Heart left ventricle (tissue), 13 donors: ENCODE measurements at regions not wholly inside any gene's neighbourhood (a gene's known extent, or its start where the extent isn't known, plus 50 kb on each side); places are given as distances from the start of the nearest gene placed in this dataset.
"Not testable (repeated sequence)": the region's sequence is repeated elsewhere in the genome, so short reads cannot be mapped to it uniquely, and the experiment has no call there.

Experiments used
- POLR2A ChIP-seq, 2 donors: fragments of 450-650 bp; IDR thresholded peaks; one replicate each; pipeline ENCODE4 v1.6.1; 2017; ENCODE audit warnings: antibody characterized with exemption in 2 of 2, mild to moderate bottlenecking in 2 of 2, moderate library complexity in 2 of 2
- TF ChIP-seq, protein P1 (sequence below), 12 donors: fragments of 200-600 bp; sonication (generic) in 4 of 12; IDR thresholded peaks; one replicate each; pipeline versions ENCODE4 v1.5.0 to v1.8.0; 2018 to 2022; ENCODE audit warnings: antibody characterized with exemption in 12 of 12, mild to moderate bottlenecking in 5 of 12
- donor health status: ischemic (EF 13 %, LVEDD 7.1; RV severe dilation, severe dysfunction).
- donor health status: DM: no; HTN: yes; CAD: no.
- donor health status: DM: no; HTN: no; CAD: no.
- donor health status: ischemic (EF 25% LVEDD 6.9; RV normal size, moderate dysfunction).
- donor health status: ischemic (EF 25% LVEDD 5.7; RV mildly dilated, moderate dysfunction).
- donor health status: ischemic (EF 35%, LVEDD 5.7; RV mildly dilated, moderate dysfunction).
- donor health status: nonischemic (EF 11% LVEDD 7.7; RV severe dilation, severe dysfunction).
- donor health status: DM: yes; HTN: yes; CAD: no.
- donor health status: PGD.
- donor health status: ischemic (EF 29% LVEDD 5.4; RV normal size, mild dysfunction).
- donor health status: nonischemic (EF 23%, LVEDD 6.1; RV moderate dilation, normal function).

GRCh38 chr5:130817598-130818384 is 347.3 kb downstream of the HINT1 start:
- not testable (repeated sequence) for TF ChIP-seq POLR2A (IDR thresholded peaks at IDR 0.05)
- TF ChIP-seq, protein P1, sequence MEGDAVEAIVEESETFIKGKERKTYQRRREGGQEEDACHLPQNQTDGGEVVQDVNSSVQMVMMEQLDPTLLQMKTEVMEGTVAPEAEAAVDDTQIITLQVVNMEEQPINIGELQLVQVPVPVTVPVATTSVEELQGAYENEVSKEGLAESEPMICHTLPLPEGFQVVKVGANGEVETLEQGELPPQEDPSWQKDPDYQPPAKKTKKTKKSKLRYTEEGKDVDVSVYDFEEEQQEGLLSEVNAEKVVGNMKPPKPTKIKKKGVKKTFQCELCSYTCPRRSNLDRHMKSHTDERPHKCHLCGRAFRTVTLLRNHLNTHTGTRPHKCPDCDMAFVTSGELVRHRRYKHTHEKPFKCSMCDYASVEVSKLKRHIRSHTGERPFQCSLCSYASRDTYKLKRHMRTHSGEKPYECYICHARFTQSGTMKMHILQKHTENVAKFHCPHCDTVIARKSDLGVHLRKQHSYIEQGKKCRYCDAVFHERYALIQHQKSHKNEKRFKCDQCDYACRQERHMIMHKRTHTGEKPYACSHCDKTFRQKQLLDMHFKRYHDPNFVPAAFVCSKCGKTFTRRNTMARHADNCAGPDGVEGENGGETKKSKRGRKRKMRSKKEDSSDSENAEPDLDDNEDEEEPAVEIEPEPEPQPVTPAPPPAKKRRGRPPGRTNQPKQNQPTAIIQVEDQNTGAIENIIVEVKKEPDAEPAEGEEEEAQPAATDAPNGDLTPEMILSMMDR (IDR thresholded peaks at IDR 0.05): not testable (repeated sequence)
